ENCODE measurements at regions not wholly inside any gene's neighbourhood (a gene's known extent, or its start where the extent isn't known, plus 50 kb on each side); places are given as distances from the start of the nearest gene placed in this dataset.

GRCh38 chr3:36652104-36652503 is 112.2 kb downstream of the DCLK3 start:
- no peak for TF ChIP-seq CTCF (IDR thresholded peaks at IDR 0.05)
- TF ChIP-seq POLR2A (IDR thresholded peaks at IDR 0.05), result no peak

Measured in body of pancreas (tissue), 4 donors.